HG03460 (cell line): ENCODE measurements at regions not wholly inside any gene's neighbourhood (a gene's known extent, or its start where the extent isn't known, plus 50 kb on each side); places are given as distances from the start of the nearest gene placed in this dataset.

ENCODE experiments used
- ATAC-seq: cut with Tn5 transposase; IDR thresholded peaks from one replicate; pipeline ENCODE4 v1.9.1; 2021; ENCODE audit not compliant: unreplicated experiment

DNA sequence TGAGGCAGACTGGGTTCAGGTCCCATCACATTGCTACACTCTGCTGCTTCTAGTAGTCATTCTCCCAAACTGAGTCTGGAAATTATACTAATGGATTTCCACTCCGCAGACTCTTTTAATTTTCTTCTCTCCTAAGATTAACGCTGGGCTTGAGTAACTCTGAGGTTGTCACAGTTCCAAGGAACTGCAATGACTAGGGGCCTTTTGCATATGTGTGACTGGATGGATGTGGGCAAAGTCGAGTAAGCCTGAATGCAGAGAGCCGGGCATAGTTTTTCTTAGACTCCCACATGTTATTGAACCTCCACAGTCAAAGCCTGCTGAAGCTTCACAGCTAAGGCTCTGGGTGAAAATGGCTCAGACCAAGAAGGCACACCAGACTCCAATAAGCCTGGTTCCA is 160.9 kb upstream of the PROX1 start:
- ATAC-seq = no peak

DNA sequence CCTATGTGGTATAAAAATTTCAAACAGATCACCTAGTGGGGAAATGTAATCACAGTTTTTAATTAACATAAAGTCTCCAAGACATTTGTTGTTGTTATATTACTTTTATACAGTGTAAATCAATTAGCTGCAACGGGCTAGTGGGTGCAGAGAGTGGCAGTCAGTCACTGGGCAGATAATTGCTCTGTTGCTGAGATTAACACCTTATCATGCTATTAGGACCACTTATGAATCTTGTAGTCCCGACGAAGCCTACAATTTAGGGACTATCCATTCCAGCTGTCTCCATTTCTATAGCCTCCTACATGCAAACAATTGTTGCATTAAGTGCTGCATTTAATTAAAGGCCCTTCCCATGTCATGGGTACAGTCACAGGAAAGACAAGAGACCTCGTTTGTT is 158.9 kb upstream of the PROX1 start:
- ATAC-seq = no peak

DNA sequence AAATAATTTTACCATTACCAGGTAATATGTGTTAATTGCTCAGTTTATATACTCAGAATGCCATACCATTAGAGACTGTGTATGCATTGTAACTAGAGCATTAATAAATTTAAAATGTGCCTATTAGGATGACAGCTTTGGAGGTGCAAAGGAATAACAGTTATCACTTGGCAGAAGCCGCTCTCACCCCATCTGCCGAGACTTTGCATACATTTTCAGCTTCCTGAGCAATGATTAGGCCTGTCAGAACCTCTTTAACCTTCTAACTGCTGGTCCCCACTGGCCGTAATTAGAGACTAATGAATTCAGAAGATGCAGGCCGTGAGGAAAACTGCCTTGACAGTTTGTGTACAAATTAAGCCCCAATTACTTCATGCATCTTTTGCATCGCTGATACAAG is 158.0 kb upstream of the PROX1 start:
- ATAC-seq = no peak

DNA sequence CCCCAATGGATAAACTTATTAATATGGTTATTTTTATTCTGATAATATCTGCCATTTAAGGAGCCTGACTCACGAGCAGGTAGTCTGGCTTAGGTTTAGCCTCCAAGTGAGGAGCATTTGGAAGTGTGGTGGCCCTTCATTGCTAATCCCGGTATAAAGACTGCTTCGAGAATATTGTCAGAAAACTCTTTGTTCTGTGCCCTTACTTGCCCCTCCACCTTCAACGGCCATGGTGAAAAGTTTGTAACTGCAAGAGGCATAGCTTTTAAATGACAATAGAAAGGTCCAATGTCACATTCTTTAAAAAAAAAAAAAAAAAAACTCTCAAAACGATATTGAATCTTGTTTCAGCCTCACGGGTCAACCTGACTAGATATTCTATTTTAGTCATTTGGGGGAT is 157.4 kb upstream of the PROX1 start:
- no peak for ATAC-seq

DNA sequence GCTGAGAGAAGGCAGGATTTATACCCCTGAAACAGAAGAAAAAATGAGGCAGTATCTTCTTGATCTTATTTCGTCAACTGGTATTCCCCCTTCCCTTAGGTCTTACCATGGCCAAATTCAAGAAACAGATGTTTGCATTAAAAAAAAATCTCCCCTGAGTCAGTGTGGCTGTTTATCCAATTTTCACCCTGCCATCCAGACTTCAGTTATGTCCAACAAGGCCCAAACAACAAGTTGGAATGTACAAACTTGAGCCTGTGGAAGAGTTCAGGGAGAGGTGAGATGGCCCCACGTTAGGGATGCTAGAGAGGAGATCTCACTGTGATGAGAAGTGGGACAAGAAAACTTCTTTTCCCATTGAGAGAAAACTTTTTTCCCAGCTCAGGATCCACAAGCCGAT is 147.2 kb upstream of the PROX1 start:
- no peak for ATAC-seq

DNA sequence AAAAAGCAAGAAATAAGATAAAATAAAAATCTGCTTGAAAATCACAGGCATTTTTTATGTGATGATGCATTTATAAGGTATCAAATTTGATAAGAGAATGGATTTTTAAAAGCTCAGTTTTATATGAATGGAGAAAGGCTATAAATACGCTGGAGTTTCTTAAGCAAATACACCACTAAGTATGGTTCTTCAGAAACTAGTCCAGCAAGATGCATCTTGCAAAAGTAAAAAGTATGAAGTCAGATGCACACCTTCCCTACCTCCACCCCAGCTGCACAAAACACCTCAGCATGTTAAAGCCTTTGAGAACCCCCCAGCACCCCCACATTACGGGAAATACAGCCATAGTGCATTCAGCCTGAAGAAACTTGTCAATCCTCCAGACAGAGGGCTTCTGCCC is 143.1 kb upstream of the PROX1 start:
- no peak for ATAC-seq

DNA sequence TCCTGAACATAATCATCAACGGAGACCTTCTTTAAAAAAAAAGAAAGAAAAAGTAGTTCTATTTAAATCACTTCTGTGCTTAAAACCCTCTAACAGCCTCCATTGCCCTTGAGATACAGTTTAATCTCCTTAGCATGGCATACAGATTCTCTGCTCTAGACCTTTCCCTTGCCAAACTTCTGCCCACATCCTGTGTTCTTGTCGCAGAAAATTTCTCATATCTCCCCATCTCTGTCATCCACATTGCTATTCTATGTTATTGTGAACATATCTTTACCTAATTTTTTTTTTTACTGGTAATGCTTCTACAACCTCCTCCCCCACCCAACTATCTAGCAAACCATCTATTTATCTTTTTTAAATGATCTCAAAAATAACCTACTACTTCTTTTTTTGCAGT is 135.7 kb upstream of the PROX1 start:
- ATAC-seq = no peak

DNA sequence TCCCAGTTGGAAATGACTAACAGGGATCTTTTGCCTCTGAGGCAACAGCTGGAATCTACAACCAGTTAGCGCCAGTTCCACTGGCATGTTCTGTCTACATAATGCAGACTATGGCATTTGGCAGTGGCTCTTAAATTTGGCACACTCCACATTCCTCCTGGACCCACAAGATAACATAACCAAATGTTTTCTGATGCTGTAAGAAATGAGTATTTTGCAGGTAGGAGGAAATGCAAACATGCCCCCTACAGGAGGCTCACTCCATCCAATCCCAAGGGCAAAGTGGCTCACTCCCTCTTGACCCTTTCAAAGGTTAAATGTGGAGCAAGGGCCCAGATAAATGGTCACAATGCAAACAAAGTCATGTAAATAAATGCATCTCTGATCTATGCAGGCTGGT is 129.2 kb upstream of the PROX1 start:
- no peak for ATAC-seq

DNA sequence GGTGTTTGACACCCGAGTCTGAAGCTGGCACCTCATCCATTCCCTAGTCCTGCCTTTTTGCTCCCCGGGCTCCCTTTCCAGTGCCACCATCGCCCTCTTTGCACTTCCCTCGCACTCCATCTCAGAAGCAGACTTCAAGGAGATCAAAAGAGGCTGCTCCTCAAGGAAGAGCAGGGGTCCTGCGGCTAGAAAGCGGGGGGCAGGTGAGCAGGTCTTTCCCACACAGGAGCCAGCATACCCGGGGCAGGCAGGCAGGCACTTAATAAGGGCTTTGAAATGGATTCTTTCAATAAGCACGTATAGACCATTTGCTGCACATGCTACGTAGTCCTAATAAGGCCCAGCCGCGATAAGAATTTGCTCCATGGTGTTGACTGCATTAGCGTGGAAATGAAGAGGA is 125.9 kb upstream of the PROX1 start:
- ATAC-seq = no peak

DNA sequence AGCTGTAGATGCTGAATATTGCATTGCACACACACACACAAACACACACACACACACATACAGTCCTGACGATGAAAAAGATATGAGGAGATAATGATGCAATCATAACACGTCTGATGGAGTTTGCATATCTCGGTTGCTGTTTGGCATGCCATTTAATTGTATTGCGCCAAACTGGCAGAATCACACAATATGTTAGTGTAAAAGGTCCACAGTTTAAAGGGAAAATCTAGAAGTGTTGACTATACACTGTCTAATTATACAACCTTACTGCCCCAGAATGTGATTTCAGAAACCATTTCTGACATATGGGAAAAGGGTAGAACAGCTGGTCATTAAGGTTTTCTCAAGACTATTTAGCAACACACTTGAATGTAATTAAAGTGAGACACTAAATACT is 123.7 kb upstream of the PROX1 start:
- no peak for ATAC-seq

DNA sequence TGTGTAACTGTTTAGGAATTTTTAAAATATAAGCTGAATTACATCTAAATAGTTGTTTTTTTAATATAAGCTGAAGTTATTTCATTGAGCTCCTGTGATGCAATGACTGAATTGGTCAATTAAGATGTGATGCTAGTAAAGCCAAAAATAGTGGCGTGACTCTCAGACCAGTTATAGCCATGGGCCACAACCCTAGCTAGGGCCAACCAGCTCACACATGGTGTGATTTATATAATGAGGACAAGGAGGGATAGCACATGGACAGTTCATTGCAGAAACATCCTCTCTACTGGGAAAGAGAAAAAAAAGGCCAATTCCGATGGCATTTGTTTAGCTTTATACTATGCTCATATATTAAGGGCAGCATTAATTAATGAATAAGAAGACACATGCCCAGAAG is 119.3 kb upstream of the PROX1 start:
- ATAC-seq = no peak

DNA sequence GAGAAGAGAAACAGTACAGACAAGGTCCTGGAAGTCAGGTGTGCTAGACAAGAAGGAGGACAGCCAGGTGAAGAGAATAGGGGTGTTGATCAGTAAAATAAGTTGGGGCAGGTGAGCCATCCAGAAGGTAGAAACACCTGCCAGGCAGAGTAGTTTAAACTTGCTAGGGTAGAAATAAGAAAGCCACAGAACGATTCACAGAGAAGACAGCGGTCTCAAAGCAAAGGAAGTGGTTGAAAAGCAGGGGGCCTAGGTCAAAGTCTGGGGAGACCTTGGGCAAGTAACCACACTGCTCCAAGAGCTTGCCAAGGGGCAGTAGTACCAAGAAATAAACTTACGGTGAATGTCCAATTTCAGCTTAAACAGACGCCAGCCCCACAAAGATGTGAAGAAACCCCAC is 116.6 kb upstream of the PROX1 start:
- ATAC-seq = no peak

DNA sequence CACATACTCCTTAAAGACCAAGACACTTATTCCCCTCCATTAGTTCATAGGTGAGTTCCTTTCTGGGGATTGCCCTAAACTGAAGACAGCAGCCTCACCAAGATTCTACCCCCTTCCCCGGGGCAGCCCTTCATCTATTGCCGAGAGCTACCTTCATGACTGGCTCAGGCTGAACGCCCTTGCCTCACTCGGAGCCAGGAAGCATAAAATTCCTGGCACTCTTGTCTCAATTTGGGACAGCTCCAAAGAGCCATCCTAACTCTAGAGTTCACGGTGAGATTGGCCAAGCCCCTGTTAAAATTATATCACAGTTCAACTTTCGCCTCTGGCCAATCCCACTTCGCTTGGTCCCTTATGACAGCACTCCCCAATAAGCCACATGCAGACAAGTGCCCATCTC is 113.0 kb upstream of the PROX1 start:
- ATAC-seq = no peak

DNA sequence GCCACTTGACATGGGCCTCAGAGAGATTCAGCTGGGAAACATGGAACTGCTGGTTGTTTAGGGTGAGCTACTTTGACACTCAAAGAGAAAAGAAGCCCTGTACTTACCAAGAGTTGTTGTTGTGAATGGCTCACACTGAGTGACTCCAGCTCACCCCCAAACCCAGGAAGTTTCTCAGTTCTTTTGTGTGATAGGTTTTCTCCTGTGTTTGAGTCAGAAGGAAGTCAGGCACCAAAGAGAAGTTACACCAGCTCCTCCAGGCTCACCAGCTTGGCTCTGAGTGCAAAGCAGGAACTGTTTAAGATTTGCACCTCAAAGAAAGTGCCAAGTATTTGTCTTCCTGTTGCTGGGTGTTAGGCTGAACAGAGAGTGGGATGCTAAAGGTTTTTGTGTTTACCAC is 111.2 kb upstream of the PROX1 start:
- no peak for ATAC-seq

DNA sequence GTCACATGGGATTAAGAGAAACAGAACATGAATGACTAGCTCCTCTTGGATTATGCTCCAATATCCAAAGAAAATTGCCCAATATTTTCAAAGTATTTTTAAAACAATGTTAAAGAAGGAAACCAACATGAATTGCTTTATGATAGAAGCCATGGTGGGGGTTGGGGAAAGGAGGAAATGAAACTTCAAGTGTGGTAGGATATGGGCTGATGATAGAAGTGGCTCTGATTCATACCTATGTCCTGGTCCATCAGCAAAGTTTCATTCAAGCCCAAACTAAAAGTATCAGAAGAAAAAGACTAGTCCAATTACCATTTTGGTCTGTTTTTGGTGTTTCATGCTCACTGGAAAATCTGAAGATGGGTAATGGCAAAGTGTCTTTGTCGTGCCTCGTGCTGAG is 104.2 kb upstream of the PROX1 start:
- ATAC-seq = no peak

DNA sequence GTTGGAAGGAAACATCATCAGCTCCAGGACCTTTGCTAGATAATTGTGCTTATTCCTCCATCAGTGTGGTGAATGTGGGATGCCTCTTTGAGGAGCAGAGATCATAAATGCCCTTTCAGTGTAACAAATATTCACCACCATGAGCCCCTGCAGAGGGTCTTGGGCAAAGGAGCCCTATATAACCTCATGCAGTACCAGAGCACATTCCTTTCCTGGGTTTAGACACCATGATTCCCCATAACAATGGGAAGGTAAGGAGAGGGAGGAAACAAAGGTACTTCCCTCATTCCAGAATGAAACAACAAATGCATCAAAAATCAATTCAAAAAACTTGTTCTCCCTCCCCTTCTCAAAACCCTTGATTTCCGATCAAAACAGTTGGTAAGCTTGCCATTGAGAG is 103.4 kb upstream of the PROX1 start:
- no peak for ATAC-seq

DNA sequence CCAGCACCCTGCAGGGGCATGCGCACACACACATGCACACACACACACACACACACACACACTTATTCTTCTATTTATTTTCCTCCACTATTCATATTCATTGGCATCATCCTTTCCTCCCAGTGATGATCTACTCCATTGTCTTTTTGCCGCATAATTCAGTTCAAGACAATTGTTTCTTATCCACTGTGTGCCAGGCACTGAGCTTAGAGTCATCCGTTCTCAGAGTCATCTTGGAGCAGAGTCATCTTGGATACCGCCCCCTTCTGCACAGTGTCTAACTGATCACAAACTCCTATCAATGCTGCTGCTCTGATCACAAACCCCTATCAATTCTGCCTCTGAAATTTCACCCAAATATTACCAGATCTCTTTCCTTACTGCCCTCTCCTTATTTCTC is 102.8 kb upstream of the PROX1 start:
- ATAC-seq = no peak

DNA sequence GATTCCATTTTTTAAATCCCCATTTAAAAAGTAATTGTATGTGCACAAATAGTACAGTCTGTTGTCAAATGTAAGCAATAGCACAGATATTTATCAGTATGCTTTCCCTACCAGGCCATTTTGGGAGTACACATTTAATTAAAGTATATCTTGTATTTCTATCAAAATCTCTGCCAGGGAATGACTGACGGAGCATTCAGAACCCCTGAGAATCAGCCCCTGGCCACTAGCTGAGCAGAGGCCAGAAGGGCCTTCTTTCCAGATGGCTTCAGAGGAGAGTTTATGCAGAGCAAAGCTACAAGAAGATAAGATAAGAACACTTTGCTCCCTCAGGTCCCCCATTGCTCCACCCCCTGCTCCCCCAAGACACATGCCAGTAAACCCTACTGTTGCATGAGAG is 99.9 kb upstream of the PROX1 start:
- no peak for ATAC-seq

DNA sequence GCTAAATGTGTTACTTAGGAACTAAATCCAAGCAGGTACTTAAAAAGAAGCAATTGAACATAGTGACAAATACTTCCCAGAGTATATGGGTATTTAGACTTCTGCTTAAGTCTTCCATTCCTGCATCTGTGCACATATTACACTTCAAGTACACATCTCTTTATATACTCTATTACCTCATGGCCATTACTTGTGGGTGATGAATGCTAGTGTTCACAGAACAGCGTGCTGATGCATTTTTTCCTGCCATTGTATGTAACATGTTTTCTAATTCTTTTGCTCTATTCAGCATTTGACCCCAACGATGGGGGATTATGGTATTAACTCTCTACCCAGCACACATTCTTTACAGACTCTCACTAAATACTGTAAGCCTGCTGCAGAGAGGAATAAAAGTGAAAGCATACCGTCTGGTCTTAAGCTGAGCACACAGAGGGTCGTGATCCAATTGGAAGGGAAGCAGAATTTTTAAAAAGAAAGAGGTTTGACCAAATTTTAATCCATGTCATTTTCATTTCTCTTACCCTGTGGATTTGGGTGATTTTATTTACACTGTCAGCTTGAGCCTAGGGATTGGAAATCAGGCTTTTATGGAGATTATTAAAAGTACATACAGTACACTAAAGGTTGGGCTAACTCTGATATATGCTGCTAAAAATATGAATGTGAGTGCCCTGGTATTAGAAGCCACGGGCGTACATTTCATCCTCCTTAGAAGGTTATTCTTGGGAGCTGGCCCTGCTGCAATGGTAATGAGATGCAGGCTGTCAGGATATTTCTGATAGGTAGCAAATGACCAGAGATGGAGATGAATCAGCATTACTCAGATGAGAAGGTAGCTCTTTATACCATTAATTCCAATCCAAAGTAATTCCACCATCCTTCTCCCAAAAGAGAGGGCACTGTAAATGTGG is 95.5 kb upstream of the PROX1 start:
- no peak for ATAC-seq

DNA sequence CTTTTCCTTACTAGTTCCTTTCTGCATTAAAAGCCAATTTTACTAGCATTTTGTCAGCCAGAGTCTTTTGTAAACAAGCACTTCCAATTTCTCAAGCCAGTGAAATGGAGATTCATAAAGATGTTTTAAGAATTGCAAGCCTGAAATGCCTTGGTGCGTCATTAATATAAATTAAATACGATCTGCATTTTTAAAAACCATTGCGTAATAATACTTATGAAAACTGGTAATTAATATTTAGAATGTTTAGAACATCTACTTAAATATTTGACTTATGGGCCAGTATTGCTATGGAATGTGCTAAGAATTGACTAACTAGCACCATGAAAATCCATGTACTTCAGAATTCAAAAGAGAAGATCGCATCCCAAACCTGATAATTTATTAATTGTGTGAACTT is 89.1 kb upstream of the PROX1 start:
- ATAC-seq = no peak

DNA sequence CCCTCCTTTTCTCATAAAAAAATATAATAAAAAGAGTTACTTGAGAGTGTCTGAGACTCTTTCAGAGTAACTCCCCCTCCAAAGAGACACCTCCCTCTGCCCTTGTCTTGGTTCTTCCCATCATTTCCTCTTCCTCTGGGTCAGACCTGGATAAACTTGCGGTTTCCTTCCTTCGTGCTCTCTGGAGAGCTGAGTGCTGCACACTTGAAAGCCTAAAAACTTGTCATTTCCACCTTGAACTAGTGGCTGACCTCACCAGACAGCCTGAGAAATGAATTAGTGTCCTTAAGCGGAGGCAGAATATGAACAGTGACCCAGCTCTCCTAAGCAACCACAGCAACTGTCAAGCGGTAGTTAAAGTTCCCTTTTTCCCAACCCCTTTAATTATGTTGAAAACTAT is 88.4 kb upstream of the PROX1 start:
- ATAC-seq = no peak

DNA sequence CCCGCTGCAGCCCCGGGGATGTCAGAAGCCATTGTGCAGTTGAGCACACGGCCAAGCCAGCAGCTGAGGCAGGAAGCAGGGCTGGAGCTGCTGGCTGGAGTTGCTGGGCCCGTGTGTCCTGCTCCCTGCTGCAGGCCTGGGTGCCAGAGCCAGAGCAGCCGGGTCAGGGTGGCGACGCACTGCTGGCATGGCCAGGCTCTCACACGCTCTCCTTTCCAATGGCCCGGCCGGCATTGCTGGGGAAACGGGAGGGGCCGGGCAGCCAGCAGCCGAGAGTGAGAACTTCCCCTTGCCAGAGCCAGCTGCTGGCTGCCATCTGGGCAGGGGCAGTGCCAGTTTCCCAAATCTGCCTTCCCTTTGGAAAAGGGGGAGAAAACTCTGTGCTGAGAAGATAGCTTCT is 82.4 kb upstream of the PROX1 start:
- ATAC-seq = no peak

DNA sequence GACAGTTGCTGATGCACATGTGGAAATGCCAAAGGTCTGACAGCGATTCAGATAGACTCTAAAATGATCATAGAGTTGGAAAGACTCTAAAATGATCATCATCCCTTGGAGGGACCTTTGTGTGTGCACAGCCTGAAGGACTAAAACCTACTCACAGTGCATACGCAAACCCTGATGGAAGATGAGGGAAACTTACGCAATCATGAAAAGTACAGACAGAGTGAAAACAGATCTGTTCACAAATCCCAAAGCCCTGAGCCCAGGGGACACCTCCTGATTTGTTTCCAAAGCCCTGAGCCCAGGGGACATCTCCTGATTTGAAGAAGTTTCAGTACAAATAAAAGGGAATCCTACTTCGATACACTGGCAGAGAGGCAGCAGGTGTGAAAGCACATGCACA is 79.3 kb upstream of the PROX1 start:
- no peak for ATAC-seq
